H1 (cell line): ENCODE measurements at regions not wholly inside any gene's neighbourhood (a gene's known extent, or its start where the extent isn't known, plus 50 kb on each side); places are given as distances from the start of the nearest gene placed in this dataset.

Experiments
- CTCF ChIA-PET: fragments of 300-600 bp; sonication (Branson Sonifier 250); formaldehyde crosslinking; loops from one replicate; lab custom pipeline; 2021; ENCODE audit not compliant: partially characterized antibody; lab: Charles Lee
- POLR2A ChIA-PET: fragments of 300-600 bp; sonication (Branson Sonifier 250); formaldehyde crosslinking; loops from one replicate; lab custom pipeline; 2021; ENCODE audit warnings: inconsistent platforms; ENCODE audit not compliant: partially characterized antibody; lab: Charles Lee
- DNase-seq, 2 experiments: peaks; one replicate each; pipeline versions ENCODE4 v3.0.0 to v3.0.0-alpha.2; 2010 to 2022; ENCODE audit warnings: low spot score in 2 of 2, low read depth in 1 of 2, mixed read lengths in 1 of 2
- FAIRE-seq: peaks from 2 replicates; lab custom pipeline; 2011; peaks lifted over from hg19 to GRCh38; lab: Jason Lieb, UNC
- H2AFZ ChIP-seq: 2 replicates; pipeline ENCODE4 v1.8.1; 2012; ENCODE audit warnings: low read length, inconsistent platforms
- H2AK5ac ChIP-seq: 2 replicates; pipeline ENCODE4 v1.6.1; 2013; ENCODE audit warnings: low read depth, low read length
- H2BK120ac ChIP-seq: replicated peaks from 2 replicates; pipeline ENCODE3; 2013; ENCODE audit warnings: low read depth, low read length, inconsistent platforms
- H2BK12ac ChIP-seq: 2 replicates; pipeline ENCODE4 v1.6.1; 2013; ENCODE audit warnings: low read depth, low read length
- H2BK15ac ChIP-seq: 2 replicates; pipeline ENCODE4 v1.6.1; 2013; ENCODE audit warnings: low read length
- H2BK20ac ChIP-seq: 2 replicates; pipeline ENCODE4 v1.6.1; 2013; ENCODE audit warnings: low read length
- H2BK5ac ChIP-seq: 2 replicates; pipeline ENCODE4 v1.6.1; 2013; ENCODE audit warnings: low read depth, low read length
- H3K14ac ChIP-seq: 2 replicates; pipeline ENCODE4 v1.6.1; 2013; ENCODE audit warnings: inconsistent platforms; ENCODE audit not compliant: insufficient read length
- H3K18ac ChIP-seq: 2 replicates; pipeline ENCODE4 v1.6.1; 2013; ENCODE audit warnings: low read length; ENCODE audit errors: extremely low read depth
- H3K23ac ChIP-seq: 2 replicates; pipeline ENCODE4 v1.6.1; 2013; ENCODE audit warnings: inconsistent platforms; ENCODE audit not compliant: insufficient read length
- H3K23me2 ChIP-seq: 2 replicates; pipeline ENCODE4 v1.6.1; 2013; ENCODE audit warnings: low read depth, low read length
- H3K27ac ChIP-seq: 2 replicates; pipeline ENCODE4 v1.6.1; 2011; ENCODE audit warnings: low read depth, low read length, inconsistent platforms
- H3K27me3 ChIP-seq, 4 experiments: replicated peaks in 1 of 4; 1 replicate in 1 of 4; 2 replicates in 3 of 4; pipeline versions ENCODE4 v1.6.1 to v1.8.1; 2011 to 2013; ENCODE audit warnings: low read length in 3 of 4, mild to moderate bottlenecking in 3 of 4, inconsistent platforms in 2 of 4, mixed read lengths in 2 of 4, moderate library complexity in 1 of 4; ENCODE audit not compliant: control insufficient read depth in 3 of 4, insufficient read depth in 3 of 4; ENCODE audit errors: extremely low read depth in 1 of 4
- H3K36me3 ChIP-seq, 4 experiments: 2 replicates each; pipeline versions ENCODE4 v1.6.1 to v1.8.1; 2011 to 2013; ENCODE audit warnings: mild to moderate bottlenecking in 4 of 4, low read length in 3 of 4, moderate library complexity in 2 of 4, control low read depth in 1 of 4, inconsistent platforms in 1 of 4; ENCODE audit not compliant: insufficient read depth in 4 of 4, control insufficient read depth in 2 of 4
- H3K4ac ChIP-seq: replicated peaks from 2 replicates; pipeline ENCODE3; 2013; ENCODE audit warnings: low read length, low read depth, mixed read lengths, inconsistent platforms; ENCODE audit not compliant: insufficient read length
- H3K4me1 ChIP-seq, 4 experiments: replicated peaks in 1 of 4; 1 replicate in 1 of 4; 2 replicates in 3 of 4; pipeline versions ENCODE4 v1.6.1 to v1.8.1; 2011 to 2013; ENCODE audit warnings: low read length in 3 of 4, inconsistent platforms in 2 of 4, mixed read lengths in 1 of 4; ENCODE audit not compliant: insufficient read depth in 4 of 4, control insufficient read depth in 3 of 4
- H3K4me2 ChIP-seq, 2 experiments: 2 replicates each; pipeline versions ENCODE4 v1.6.1 to v1.8.1; 2011 to 2013; ENCODE audit warnings: low read depth in 2 of 2, low read length in 2 of 2, control low read depth in 1 of 2, inconsistent platforms in 1 of 2, mild to moderate bottlenecking in 1 of 2; ENCODE audit not compliant: insufficient read depth in 1 of 2
- H3K4me3 ChIP-seq, 4 experiments: fragments of 200-600, 300-600 bp in 1 of 4; sonication (generic), shearing (Covaris generic), sonication (Bioruptor Twin) in 1 of 4; 2 replicates each; pipeline versions ENCODE4 v1.5.1 to v1.8.1; 2011 to 2016; ENCODE audit warnings: low read length in 4 of 4, low read depth in 3 of 4, control low read depth in 2 of 4, inconsistent platforms in 2 of 4, mild to moderate bottlenecking in 2 of 4, mixed read lengths in 1 of 4, moderate library complexity in 1 of 4; ENCODE audit not compliant: insufficient read depth in 2 of 4; ENCODE audit errors: extremely low read depth in 1 of 4
- H3K56ac ChIP-seq: replicated peaks from 2 replicates; pipeline ENCODE3; 2013; ENCODE audit warnings: low read depth, mild to moderate bottlenecking, mixed read lengths, low read length, inconsistent platforms; ENCODE audit not compliant: insufficient read length
- H3K79me1 ChIP-seq: 2 replicates; pipeline ENCODE4 v1.6.1; 2013; ENCODE audit warnings: low read depth, low read length, control low read depth
- H3K79me2 ChIP-seq, 2 experiments: 2 replicates each; pipeline versions ENCODE4 v1.6.1 to v1.8.1; 2012 to 2013; ENCODE audit warnings: low read length in 2 of 2, mild to moderate bottlenecking in 2 of 2, inconsistent platforms in 1 of 2; ENCODE audit not compliant: insufficient read depth in 2 of 2, control insufficient read depth in 1 of 2
- H3K9ac ChIP-seq, 4 experiments: replicated peaks in 1 of 4; 1 replicate in 1 of 4; 2 replicates in 3 of 4; pipeline versions ENCODE4 v1.6.1 to v1.8.1; 2011 to 2013; ENCODE audit warnings: low read depth in 3 of 4, low read length in 3 of 4, control low read depth in 2 of 4, mild to moderate bottlenecking in 2 of 4, moderate library complexity in 2 of 4, inconsistent platforms in 1 of 4; ENCODE audit errors: extremely low read depth in 1 of 4
- H3K9me3 ChIP-seq, 2 experiments: 2 replicates each; pipeline versions ENCODE4 v1.6.1 to v1.8.1; 2012 to 2013; ENCODE audit warnings: mild to moderate bottlenecking in 2 of 2, moderate library complexity in 2 of 2, control low read depth in 1 of 2, inconsistent platforms in 1 of 2, low read depth in 1 of 2, low read length in 1 of 2, mixed read lengths in 1 of 2; ENCODE audit not compliant: insufficient read depth in 2 of 2
- H4K20me1 ChIP-seq, 2 experiments: replicated peaks in 1 of 2; 2 replicates each; pipeline versions ENCODE3 to v1.8.1; 2011 to 2013; ENCODE audit warnings: inconsistent platforms in 2 of 2, low read length in 2 of 2, mild to moderate bottlenecking in 1 of 2; ENCODE audit not compliant: insufficient read depth in 2 of 2, control insufficient read depth in 1 of 2
- H4K5ac ChIP-seq: 2 replicates; pipeline ENCODE4 v1.6.1; 2013; ENCODE audit warnings: low read length, low read depth, mixed read lengths, inconsistent platforms; ENCODE audit not compliant: insufficient read length
- H4K8ac ChIP-seq: 2 replicates; pipeline ENCODE4 v1.8.0; 2013; ENCODE audit warnings: mild to moderate bottlenecking, moderate library complexity, low read length, inconsistent platforms; ENCODE audit not compliant: insufficient read depth; ENCODE audit errors: extremely low read depth
- H4K91ac ChIP-seq: replicated peaks from 2 replicates; pipeline ENCODE3; 2013; ENCODE audit warnings: low read length, mixed read lengths, inconsistent platforms; ENCODE audit not compliant: insufficient read length
- ATF2 ChIP-seq: IDR thresholded peaks from 2 replicates; pipeline ENCODE4 v1.6.1; 2012; ENCODE audit warnings: low read length, inconsistent platforms
- EGR1 ChIP-seq: IDR thresholded peaks from 2 replicates; pipeline ENCODE4 v1.6.1; 2011; ENCODE audit warnings: low read depth, low read length, borderline replicate concordance
- GABPA ChIP-seq: IDR thresholded peaks from 2 replicates; pipeline ENCODE4 v1.6.1; 2011; ENCODE audit warnings: mild to moderate bottlenecking, low read length, moderate library complexity, borderline replicate concordance; ENCODE audit not compliant: insufficient read depth
- MAX ChIP-seq: IDR thresholded peaks from 2 replicates; pipeline ENCODE4 v1.6.1; 2012; ENCODE audit warnings: inconsistent platforms
- RBBP5 ChIP-seq: IDR thresholded peaks from 2 replicates; pipeline ENCODE4 v1.7.1; 2012; ENCODE audit warnings: low read depth, mild to moderate bottlenecking, inconsistent platforms, low read length, moderate library complexity, borderline replicate concordance
- SIN3A ChIP-seq, 2 experiments: IDR thresholded peaks in 1 of 2; conservative IDR thresholded peaks in 1 of 2; 2 replicates each; pipeline ENCODE4 v1.6.1; 2011 to 2012; ENCODE audit warnings: low read length in 2 of 2, improper control_type of control experiment in 1 of 2, low read depth in 1 of 2, mild to moderate bottlenecking in 1 of 2
- SP2 ChIP-seq: IDR thresholded peaks from 2 replicates; pipeline ENCODE4 v1.6.1; 2012; ENCODE audit warnings: mild to moderate bottlenecking, low read length, inconsistent platforms
- SP4 ChIP-seq: IDR thresholded peaks from 2 replicates; pipeline ENCODE4 v1.6.1; 2012; ENCODE audit warnings: low read length, inconsistent platforms
- SRF ChIP-seq: IDR thresholded peaks from 2 replicates; pipeline ENCODE4 v1.6.1; 2011; ENCODE audit warnings: mild to moderate bottlenecking, low read depth, low read length, moderate library complexity
- TAF7 ChIP-seq: optimal IDR thresholded peaks from 2 replicates; pipeline ENCODE3; 2011; ENCODE audit warnings: low read depth, mild to moderate bottlenecking, inconsistent platforms, low read length, moderate library complexity, borderline replicate concordance

DNA sequence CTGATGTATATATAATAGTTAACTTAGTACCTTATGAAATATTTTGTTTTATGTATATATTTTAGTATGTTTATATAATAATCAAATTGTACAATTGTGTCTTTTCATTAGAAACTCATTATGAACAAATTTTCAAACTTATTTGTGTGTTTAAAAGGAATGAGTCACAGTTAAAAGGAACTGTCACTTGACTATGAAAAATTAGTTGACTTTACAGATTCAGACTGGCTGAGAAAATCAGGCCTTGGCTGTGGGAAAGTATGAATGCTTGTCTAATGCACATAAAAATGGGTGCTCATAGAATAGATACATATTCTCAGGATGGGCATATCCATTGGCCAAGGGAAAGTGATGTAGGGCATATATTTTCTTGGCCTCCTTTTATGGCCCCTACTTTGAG, 576.8 kb downstream of the SATB2 start (continued):
- no peak for TF ChIP-seq GABPA

DNA sequence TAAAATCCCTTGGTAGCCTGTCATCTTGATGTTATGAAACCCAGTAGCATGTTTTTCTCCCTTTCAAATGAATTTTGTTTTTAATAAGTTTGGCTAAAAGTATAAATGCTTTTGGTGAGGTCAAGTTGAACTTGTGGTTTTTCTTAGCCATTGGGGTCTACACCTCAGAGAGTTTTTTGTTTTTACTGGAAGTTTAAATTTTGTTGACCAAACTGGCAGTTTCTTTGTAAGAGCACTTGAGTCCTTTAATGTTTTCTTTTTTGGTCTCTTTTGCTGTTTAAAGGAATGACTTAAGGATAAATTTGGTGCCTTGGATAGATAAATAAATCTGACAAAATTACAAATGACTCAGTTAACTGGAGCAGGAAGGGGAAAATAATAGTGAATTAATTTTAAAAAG, 577.3 kb downstream of the SATB2 start:
- Histone ChIP-seq H2BK5ac (no peak overlapping the region), H3K4ac (no peak overlapping the region), H3K23ac (no peak overlapping the region), H3K4me2 (no peak overlapping the region), H3K9me3 (no peaks in the 10 kb centered on the region), H3K18ac (no peak overlapping the region), H2AFZ (no peak overlapping the region), H4K20me1 (no peaks in the 10 kb centered on the region), H2BK120ac (no peak overlapping the region), H3K4me1 (no peaks in the 10 kb centered on the region), H3K27ac (no peak overlapping the region), H4K91ac (no peak overlapping the region), H2BK12ac (no peak overlapping the region), H3K9ac (no peak overlapping the region), H4K8ac (no peak overlapping the region), H3K36me3 (no peaks in the 10 kb centered on the region), H3K4me3 (no peak overlapping the region), H3K27me3 (no peaks in the 10 kb centered on the region), H2BK20ac (no peak overlapping the region), H3K23me2 (no peaks in the 10 kb centered on the region; the same call in 1 of the 2 replicates), H2BK15ac (no peak overlapping the region), H3K56ac (no peak overlapping the region), H4K5ac (no peak overlapping the region), H2AK5ac (no peak overlapping the region), H3K14ac (no peak overlapping the region), H3K79me1 (no peaks in the 10 kb centered on the region), H3K79me2 (no peaks in the 10 kb centered on the region)
- FAIRE-seq (no peak), DNase-seq (no peak)
- ChIA-PET POLR2A (no interaction called here), CTCF (no interaction called here)
- TF ChIP-seq TAF7 (no peak), MAX (no peak), EGR1 (no peak), SP4 (no peak), SP2 (no peak), ATF2 (no peak), RBBP5 (no peak), SIN3A (conservative IDR thresholded peaks at IDR 0.05 in 1 of 2, IDR thresholded peaks at IDR 0.05 in 1 of 2; ENCODE audit: low read depth in 1 of 2, low read length in 2 of 2) (no peak), SRF (no peak)
